ENCODE measurements at regions not wholly inside any gene's neighbourhood (a gene's known extent, or its start where the extent isn't known, plus 50 kb on each side); places are given as distances from the start of the nearest gene placed in this dataset.

- no peak for DNase-seq
Measured at GRCh38 chr15:53000409-53000808, 210.3 kb upstream of the ONECUT1 start.

GRCh38 chr15:52997123-52997522, 207.0 kb upstream of the ONECUT1 start:
- DNase-seq = no peak

GRCh38 chr15:52994290-52994689, 204.2 kb upstream of the ONECUT1 start:
- no peak for DNase-seq

GRCh38 chr15:52984507-52984906, 194.4 kb upstream of the ONECUT1 start:
- no peak for DNase-seq

- no peak for DNase-seq
Measured at GRCh38 chr15:52980446-52980845, 190.3 kb upstream of the ONECUT1 start.

GRCh38 chr15:52976516-52977075, 186.5 kb upstream of the ONECUT1 start:
- DNase-seq = no peak

GRCh38 chr15:52975941-52976449, 185.9 kb upstream of the ONECUT1 start:
- no peak for DNase-seq

GRCh38 chr15:52963865-52964264, 173.7 kb upstream of the ONECUT1 start:
- DNase-seq = no peak

GRCh38 chr15:52960283-52960682, 170.1 kb upstream of the ONECUT1 start:
- DNase-seq = no peak

GRCh38 chr15:52943746-52944145, 153.6 kb upstream of the ONECUT1 start:
- DNase-seq = no peak

GRCh38 chr15:52936489-52936888, 146.4 kb upstream of the ONECUT1 start:
- DNase-seq = no peak

GRCh38 chr15:52925130-52925529, 135.0 kb upstream of the ONECUT1 start:
- no peak for DNase-seq

GRCh38 chr15:52924630-52925029, 134.5 kb upstream of the ONECUT1 start:
- no peak for DNase-seq

- DNase-seq = no peak
Measured at GRCh38 chr15:52923626-52924025, 133.5 kb upstream of the ONECUT1 start.

GRCh38 chr15:52922871-52923270, 132.7 kb upstream of the ONECUT1 start:
- no peak for DNase-seq

GRCh38 chr15:52912172-52912571, 122.0 kb upstream of the ONECUT1 start:
- DNase-seq = no peak

GRCh38 chr15:52893338-52893737, 103.2 kb upstream of the ONECUT1 start:
- DNase-seq = no peak

GRCh38 chr15:52879904-52880303, 89.8 kb upstream of the ONECUT1 start:
- no peak for DNase-seq

- DNase-seq = no peak
Measured at GRCh38 chr15:52879145-52879544, 89.0 kb upstream of the ONECUT1 start.

- no peak for DNase-seq
Measured at GRCh38 chr15:52876991-52877663, 87.0 kb upstream of the ONECUT1 start.

GRCh38 chr15:52872036-52872818, 82.1 kb upstream of the ONECUT1 start:
- DNase-seq = no peak

- no peak for DNase-seq
Measured at GRCh38 chr15:52870015-52870414, 79.9 kb upstream of the ONECUT1 start.

- no peak for DNase-seq
Measured at GRCh38 chr15:52866698-52867097, 76.6 kb upstream of the ONECUT1 start.

- no peak for DNase-seq
Measured at GRCh38 chr15:52862677-52863076, 72.5 kb upstream of the ONECUT1 start.
